H1 (cell line): ENCODE measurements at regions not wholly inside any gene's neighbourhood (a gene's known extent, or its start where the extent isn't known, plus 50 kb on each side); places are given as distances from the start of the nearest gene placed in this dataset.

Experiments used
- CTCF ChIA-PET: fragments of 300-600 bp; sonication (Branson Sonifier 250); formaldehyde crosslinking; loops from one replicate; lab custom pipeline; 2021; ENCODE audit not compliant: partially characterized antibody; lab: Charles Lee
- POLR2A ChIA-PET: fragments of 300-600 bp; sonication (Branson Sonifier 250); formaldehyde crosslinking; loops from one replicate; lab custom pipeline; 2021; ENCODE audit warnings: inconsistent platforms; ENCODE audit not compliant: partially characterized antibody; lab: Charles Lee
- DNase-seq, 2 experiments: peaks; one replicate each; pipeline versions ENCODE4 v3.0.0 to v3.0.0-alpha.2; 2010 to 2022; ENCODE audit warnings: low spot score in 2 of 2, low read depth in 1 of 2, mixed read lengths in 1 of 2
- FAIRE-seq: peaks from 2 replicates; lab custom pipeline; 2011; peaks lifted over from hg19 to GRCh38; lab: Jason Lieb, UNC
- H2AFZ ChIP-seq: 2 replicates; pipeline ENCODE4 v1.8.1; 2012; ENCODE audit warnings: low read length, inconsistent platforms
- H2AK5ac ChIP-seq: 2 replicates; pipeline ENCODE4 v1.6.1; 2013; ENCODE audit warnings: low read depth, low read length
- H2BK120ac ChIP-seq: replicated peaks from 2 replicates; pipeline ENCODE3; 2013; ENCODE audit warnings: low read depth, low read length, inconsistent platforms
- H2BK12ac ChIP-seq: 2 replicates; pipeline ENCODE4 v1.6.1; 2013; ENCODE audit warnings: low read depth, low read length
- H2BK15ac ChIP-seq: 2 replicates; pipeline ENCODE4 v1.6.1; 2013; ENCODE audit warnings: low read length
- H2BK20ac ChIP-seq: 2 replicates; pipeline ENCODE4 v1.6.1; 2013; ENCODE audit warnings: low read length
- H2BK5ac ChIP-seq: 2 replicates; pipeline ENCODE4 v1.6.1; 2013; ENCODE audit warnings: low read depth, low read length
- H3K14ac ChIP-seq: 2 replicates; pipeline ENCODE4 v1.6.1; 2013; ENCODE audit warnings: inconsistent platforms; ENCODE audit not compliant: insufficient read length
- H3K18ac ChIP-seq: 2 replicates; pipeline ENCODE4 v1.6.1; 2013; ENCODE audit warnings: low read length; ENCODE audit errors: extremely low read depth
- H3K23ac ChIP-seq: 2 replicates; pipeline ENCODE4 v1.6.1; 2013; ENCODE audit warnings: inconsistent platforms; ENCODE audit not compliant: insufficient read length
- H3K23me2 ChIP-seq: 2 replicates; pipeline ENCODE4 v1.6.1; 2013; ENCODE audit warnings: low read depth, low read length
- H3K27ac ChIP-seq: 2 replicates; pipeline ENCODE4 v1.6.1; 2011; ENCODE audit warnings: low read depth, low read length, inconsistent platforms
- H3K27me3 ChIP-seq, 4 experiments: replicated peaks in 1 of 4; 1 replicate in 1 of 4; 2 replicates in 3 of 4; pipeline versions ENCODE4 v1.6.1 to v1.8.1; 2011 to 2013; ENCODE audit warnings: low read length in 3 of 4, mild to moderate bottlenecking in 3 of 4, inconsistent platforms in 2 of 4, mixed read lengths in 2 of 4, moderate library complexity in 1 of 4; ENCODE audit not compliant: control insufficient read depth in 3 of 4, insufficient read depth in 3 of 4; ENCODE audit errors: extremely low read depth in 1 of 4
- H3K36me3 ChIP-seq, 4 experiments: 2 replicates each; pipeline versions ENCODE4 v1.6.1 to v1.8.1; 2011 to 2013; ENCODE audit warnings: mild to moderate bottlenecking in 4 of 4, low read length in 3 of 4, moderate library complexity in 2 of 4, control low read depth in 1 of 4, inconsistent platforms in 1 of 4; ENCODE audit not compliant: insufficient read depth in 4 of 4, control insufficient read depth in 2 of 4
- H3K4ac ChIP-seq: replicated peaks from 2 replicates; pipeline ENCODE3; 2013; ENCODE audit warnings: low read length, low read depth, mixed read lengths, inconsistent platforms; ENCODE audit not compliant: insufficient read length
- H3K4me1 ChIP-seq, 4 experiments: replicated peaks in 1 of 4; 1 replicate in 1 of 4; 2 replicates in 3 of 4; pipeline versions ENCODE4 v1.6.1 to v1.8.1; 2011 to 2013; ENCODE audit warnings: low read length in 3 of 4, inconsistent platforms in 2 of 4, mixed read lengths in 1 of 4; ENCODE audit not compliant: insufficient read depth in 4 of 4, control insufficient read depth in 3 of 4
- H3K4me2 ChIP-seq, 2 experiments: 2 replicates each; pipeline versions ENCODE4 v1.6.1 to v1.8.1; 2011 to 2013; ENCODE audit warnings: low read depth in 2 of 2, low read length in 2 of 2, control low read depth in 1 of 2, inconsistent platforms in 1 of 2, mild to moderate bottlenecking in 1 of 2; ENCODE audit not compliant: insufficient read depth in 1 of 2
- H3K4me3 ChIP-seq, 4 experiments: fragments of 200-600, 300-600 bp in 1 of 4; sonication (generic), shearing (Covaris generic), sonication (Bioruptor Twin) in 1 of 4; 2 replicates each; pipeline versions ENCODE4 v1.5.1 to v1.8.1; 2011 to 2016; ENCODE audit warnings: low read length in 4 of 4, low read depth in 3 of 4, control low read depth in 2 of 4, inconsistent platforms in 2 of 4, mild to moderate bottlenecking in 2 of 4, mixed read lengths in 1 of 4, moderate library complexity in 1 of 4; ENCODE audit not compliant: insufficient read depth in 2 of 4; ENCODE audit errors: extremely low read depth in 1 of 4
- H3K56ac ChIP-seq: replicated peaks from 2 replicates; pipeline ENCODE3; 2013; ENCODE audit warnings: low read depth, mild to moderate bottlenecking, mixed read lengths, low read length, inconsistent platforms; ENCODE audit not compliant: insufficient read length
- H3K79me1 ChIP-seq: 2 replicates; pipeline ENCODE4 v1.6.1; 2013; ENCODE audit warnings: low read depth, low read length, control low read depth
- H3K79me2 ChIP-seq, 2 experiments: 2 replicates each; pipeline versions ENCODE4 v1.6.1 to v1.8.1; 2012 to 2013; ENCODE audit warnings: low read length in 2 of 2, mild to moderate bottlenecking in 2 of 2, inconsistent platforms in 1 of 2; ENCODE audit not compliant: insufficient read depth in 2 of 2, control insufficient read depth in 1 of 2
- H3K9ac ChIP-seq, 4 experiments: replicated peaks in 1 of 4; 1 replicate in 1 of 4; 2 replicates in 3 of 4; pipeline versions ENCODE4 v1.6.1 to v1.8.1; 2011 to 2013; ENCODE audit warnings: low read depth in 3 of 4, low read length in 3 of 4, control low read depth in 2 of 4, mild to moderate bottlenecking in 2 of 4, moderate library complexity in 2 of 4, inconsistent platforms in 1 of 4; ENCODE audit errors: extremely low read depth in 1 of 4
- H3K9me3 ChIP-seq, 2 experiments: 2 replicates each; pipeline versions ENCODE4 v1.6.1 to v1.8.1; 2012 to 2013; ENCODE audit warnings: mild to moderate bottlenecking in 2 of 2, moderate library complexity in 2 of 2, control low read depth in 1 of 2, inconsistent platforms in 1 of 2, low read depth in 1 of 2, low read length in 1 of 2, mixed read lengths in 1 of 2; ENCODE audit not compliant: insufficient read depth in 2 of 2
- H4K20me1 ChIP-seq, 2 experiments: replicated peaks in 1 of 2; 2 replicates each; pipeline versions ENCODE3 to v1.8.1; 2011 to 2013; ENCODE audit warnings: inconsistent platforms in 2 of 2, low read length in 2 of 2, mild to moderate bottlenecking in 1 of 2; ENCODE audit not compliant: insufficient read depth in 2 of 2, control insufficient read depth in 1 of 2
- H4K5ac ChIP-seq: 2 replicates; pipeline ENCODE4 v1.6.1; 2013; ENCODE audit warnings: low read length, low read depth, mixed read lengths, inconsistent platforms; ENCODE audit not compliant: insufficient read length
- H4K8ac ChIP-seq: 2 replicates; pipeline ENCODE4 v1.8.0; 2013; ENCODE audit warnings: mild to moderate bottlenecking, moderate library complexity, low read length, inconsistent platforms; ENCODE audit not compliant: insufficient read depth; ENCODE audit errors: extremely low read depth
- H4K91ac ChIP-seq: replicated peaks from 2 replicates; pipeline ENCODE3; 2013; ENCODE audit warnings: low read length, mixed read lengths, inconsistent platforms; ENCODE audit not compliant: insufficient read length
- CBX8 ChIP-seq: fragments of 300-800, 300-1000 bp; sonication (generic); IDR thresholded peaks from 2 replicates; pipeline ENCODE4 v1.7.1; 2016; ENCODE audit warnings: low read depth, low read length, borderline replicate concordance
- HDAC2 ChIP-seq, 2 experiments: fragments of 300-600 bp in 1 of 2; sonication (generic) in 1 of 2; IDR thresholded peaks; 2 replicates each; pipeline ENCODE4 v1.6.1; 2011 to 2012; ENCODE audit warnings: low read depth in 2 of 2, low read length in 2 of 2, mild to moderate bottlenecking in 2 of 2, moderate library complexity in 2 of 2, borderline replicate concordance in 1 of 2, inconsistent platforms in 1 of 2
- HDAC6 ChIP-seq: IDR thresholded peaks from one replicate; pipeline ENCODE4 v1.7.1; 2012; ENCODE audit warnings: low read depth, mild to moderate bottlenecking, inconsistent platforms, low read length, moderate library complexity
- JUND ChIP-seq: IDR thresholded peaks from 2 replicates; pipeline ENCODE4 v1.6.1; 2011; ENCODE audit warnings: mild to moderate bottlenecking, improper control_type of control experiment, low read length
- KDM4A ChIP-seq: IDR thresholded peaks from one replicate; pipeline ENCODE4 v1.7.1; 2012; ENCODE audit warnings: low read depth, mild to moderate bottlenecking, moderate library complexity, low read length, inconsistent platforms; ENCODE audit not compliant: severe bottlenecking
- RFX5 ChIP-seq: IDR thresholded peaks from 2 replicates; pipeline ENCODE4 v1.6.1; 2011; ENCODE audit warnings: low read depth, low read length, improper control_type of control experiment, borderline replicate concordance
- TAF7 ChIP-seq: optimal IDR thresholded peaks from 2 replicates; pipeline ENCODE3; 2011; ENCODE audit warnings: low read depth, mild to moderate bottlenecking, inconsistent platforms, low read length, moderate library complexity, borderline replicate concordance
- WGBS, 2 experiments: shearing (Covaris generic) in 1 of 2; methylation state at CpG; one replicate each; pipeline versions ENCODE4 v1.1.6 to v1.1.7; 2013 to 2015; ENCODE audit warnings: low lambda C conversion rate in 2 of 2, mixed read lengths in 2 of 2, inconsistent platforms in 1 of 2, low coverage in 1 of 2, missing lambda C conversion rate in 1 of 2; ENCODE audit not compliant: insufficient replicate concordance in 2 of 2, insufficient coverage in 1 of 2, insufficient read length in 1 of 2; ENCODE audit errors: extremely low coverage in 1 of 2, missing lambda C conversion rate in 1 of 2; 5-methylcytosine and 5-hydroxymethylcytosine counted together

GRCh38 chr9:2461892-2462291 lies 159.7 kb upstream of the VLDLR start:
- no peak overlapping the region for H3K56ac ChIP-seq
- no peak overlapping the region for H3K4ac ChIP-seq
- no peak overlapping the region for H4K91ac ChIP-seq
- H2AK5ac ChIP-seq, result no peak overlapping the region
- FAIRE-seq (no peak), DNase-seq (no peak)
- no peak overlapping the region for H2AFZ ChIP-seq
- H3K14ac ChIP-seq, result no peak overlapping the region
- no peaks in the 10 kb centered on the region for H3K79me2 ChIP-seq
- WGBS, 2 experiments, result 91% methylated on average over 5 of the region's 5 CpGs; no CpG with 5 or more reads in 1 of the 2 experiments
- no peak overlapping the region for H4K5ac ChIP-seq
- H3K27me3 ChIP-seq, result no peaks in the 10 kb centered on the region
- no peak overlapping the region for H3K4me3 ChIP-seq
- ChIA-PET CTCF (no interaction called here), POLR2A (interaction anchor here (1.5 kb wide), 1 partner anchor 12 kb away, joined by 4 read pairs; no protein-coding TSS in a partner anchor)
- no peaks in the 10 kb centered on the region; a peak in 1 of 8 replicates for H3K36me3 ChIP-seq
- H3K4me1 ChIP-seq, result no peaks in the 10 kb centered on the region
- peaks cover 5 to 6% of the 10 kb centered on the region in 2 experiments; a peak in 3 of 4 replicates for H3K9me3 ChIP-seq
- no peaks in the 10 kb centered on the region for H3K79me1 ChIP-seq
- no peak for TF ChIP-seq TAF7
- TF ChIP-seq RFX5, result no peak
- no peak for TF ChIP-seq CBX8
- no peak for TF ChIP-seq KDM4A
- TF ChIP-seq JUND, result no peak
- TF ChIP-seq HDAC6, result no peak
- no peak for TF ChIP-seq HDAC2 (IDR thresholded peaks at IDR 0.05; ENCODE audit: borderline replicate concordance in 1 of 2, low read depth in 2 of 2, low read length in 2 of 2)
- H3K18ac ChIP-seq, result no peak overlapping the region
- no peak overlapping the region for H3K9ac ChIP-seq
- H2BK120ac ChIP-seq, result no peak overlapping the region
- no peak overlapping the region for H3K27ac ChIP-seq
- 0 out of 2 replicates have a peak overlapping the region, but pooled peaks have one; percentile 19 for H2BK5ac ChIP-seq
- H3K23ac ChIP-seq, result no peak overlapping the region
- no peaks in the 10 kb centered on the region for H3K23me2 ChIP-seq
- no peak overlapping the region for H3K4me2 ChIP-seq
- no peak overlapping the region for H4K8ac ChIP-seq
- H2BK15ac ChIP-seq, result no peak overlapping the region
- no peak overlapping the region for H2BK12ac ChIP-seq
- H2BK20ac ChIP-seq, result no peak overlapping the region
- H4K20me1 ChIP-seq, result no peaks in the 10 kb centered on the region
